ENCODE measurements at regions not wholly inside any gene's neighbourhood (a gene's known extent, or its start where the extent isn't known, plus 50 kb on each side); places are given as distances from the start of the nearest gene placed in this dataset.

DNA sequence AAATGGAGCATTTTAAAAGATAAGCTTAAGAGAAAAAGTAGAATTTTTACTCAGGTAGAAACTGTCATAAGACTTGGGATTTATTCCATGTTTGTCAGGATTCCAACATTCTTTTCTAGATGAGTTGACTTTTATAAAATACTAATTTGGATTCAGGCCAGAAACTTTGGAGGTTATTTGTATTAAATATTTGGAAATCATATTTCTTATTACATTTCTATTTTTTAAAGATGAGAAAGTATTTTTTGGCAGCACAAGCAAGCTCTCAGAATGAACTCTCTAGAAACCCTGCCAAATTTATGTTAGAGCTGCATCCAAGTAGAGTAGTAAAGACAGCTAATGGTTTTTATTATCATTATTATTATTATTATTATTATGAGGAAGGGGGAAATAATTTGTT, 1014.9 kb upstream of the GJE1 start:
- TF ChIP-seq RBBP5 (IDR thresholded peaks at IDR 0.05; ENCODE audit: borderline replicate concordance, insufficient read depth, low read length, poor library complexity, severe bottlenecking): no peak
- TF ChIP-seq, protein P1, sequence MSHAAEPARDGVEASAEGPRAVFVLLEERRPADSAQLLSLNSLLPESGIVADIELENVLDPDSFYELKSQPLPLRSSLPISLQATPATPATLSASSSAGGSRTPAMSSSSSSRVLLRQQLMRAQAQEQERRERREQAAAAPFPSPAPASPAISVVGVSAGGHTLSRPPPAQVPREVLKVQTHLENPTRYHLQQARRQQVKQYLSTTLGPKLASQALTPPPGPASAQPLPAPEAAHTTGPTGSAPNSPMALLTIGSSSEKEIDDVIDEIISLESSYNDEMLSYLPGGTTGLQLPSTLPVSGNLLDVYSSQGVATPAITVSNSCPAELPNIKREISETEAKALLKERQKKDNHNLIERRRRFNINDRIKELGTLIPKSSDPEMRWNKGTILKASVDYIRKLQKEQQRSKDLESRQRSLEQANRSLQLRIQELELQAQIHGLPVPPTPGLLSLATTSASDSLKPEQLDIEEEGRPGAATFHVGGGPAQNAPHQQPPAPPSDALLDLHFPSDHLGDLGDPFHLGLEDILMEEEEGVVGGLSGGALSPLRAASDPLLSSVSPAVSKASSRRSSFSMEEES (CRISPR knock-in tag; IDR thresholded peaks at IDR 0.05): no peak
- TF ChIP-seq ZBTB1 (CRISPR knock-in tag; IDR thresholded peaks at IDR 0.05; ENCODE audit: borderline replicate concordance, low read depth): no peak
- no peak for TF ChIP-seq PURB (CRISPR knock-in tag; IDR thresholded peaks at IDR 0.05; ENCODE audit: low read depth)

Measured in K562 (cell line).